ENCODE measurements at regions not wholly inside any gene's neighbourhood (a gene's known extent, or its start where the extent isn't known, plus 50 kb on each side); places are given as distances from the start of the nearest gene placed in this dataset.

GRCh38 chr15:49793943-49794342, 173.1 kb downstream of the DTWD1 start:
- no peaks in the 10 kb centered on the region for H3K36me3 ChIP-seq (ENCODE audit: control insufficient read depth, insufficient read depth, low read length)
- TF ChIP-seq CTCF (IDR thresholded peaks at IDR 0.05), result no peak
- H3K9ac ChIP-seq, result no peak overlapping the region
- no peak overlapping the region for H3K4me2 ChIP-seq (ENCODE audit: low read length)
- H3K27me3 ChIP-seq (ENCODE audit: control insufficient read depth, insufficient read depth, low read length), result no peaks in the 10 kb centered on the region
- H3K79me2 ChIP-seq, result no peaks in the 10 kb centered on the region
- no peaks in the 10 kb centered on the region for H3K4me1 ChIP-seq
- no peak overlapping the region for H3K4me3 ChIP-seq (ENCODE audit: low read depth, low read length)
- H3K9me3 ChIP-seq (ENCODE audit: control insufficient read depth, low read length), result no peaks in the 10 kb centered on the region
- no peak overlapping the region for H2AFZ ChIP-seq
- no peak overlapping the region for H3K27ac ChIP-seq

- no peaks in the 10 kb centered on the region for H3K79me2 ChIP-seq
- H3K9ac ChIP-seq, result no peak overlapping the region
- no peak overlapping the region for H3K27ac ChIP-seq
- H3K4me3 ChIP-seq (ENCODE audit: low read depth, low read length), result no peak overlapping the region
- H3K27me3 ChIP-seq (ENCODE audit: control insufficient read depth, insufficient read depth, low read length), result no peaks in the 10 kb centered on the region
- H3K4me1 ChIP-seq, result no peaks in the 10 kb centered on the region
- no peaks in the 10 kb centered on the region for H3K36me3 ChIP-seq (ENCODE audit: control insufficient read depth, insufficient read depth, low read length)
- no peak overlapping the region for H2AFZ ChIP-seq
- TF ChIP-seq CTCF (IDR thresholded peaks at IDR 0.05), result no peak
- no peaks in the 10 kb centered on the region for H3K9me3 ChIP-seq (ENCODE audit: control insufficient read depth, low read length)
- no peak overlapping the region for H3K4me2 ChIP-seq (ENCODE audit: low read length)
These were observed 180.9 kb downstream of the DTWD1 start for GRCh38 chr15:49801796-49802195.
